ENCODE measurements at regions not wholly inside any gene's neighbourhood (a gene's known extent, or its start where the extent isn't known, plus 50 kb on each side); places are given as distances from the start of the nearest gene placed in this dataset.

GRCh38 chr17:63306855-63307254, 139.3 kb downstream of the CYB561 start:
- DNase-seq (ENCODE audit: low spot score) = no peak
- intact Hi-C loops (cut with DNase I) = no loop called here

- intact Hi-C loops (cut with DNase I) = no loop called here
- no peak for DNase-seq (ENCODE audit: low spot score)
Measured at GRCh38 chr17:63308272-63308671, 137.8 kb downstream of the CYB561 start.

GRCh38 chr17:63309021-63309420, 137.1 kb downstream of the CYB561 start:
- intact Hi-C loops (cut with DNase I) = no loop called here
- no peak for DNase-seq (ENCODE audit: low spot score)

- intact Hi-C loops (cut with DNase I) = no loop called here
- DNase-seq (ENCODE audit: low spot score) = no peak
Measured at GRCh38 chr17:63311416-63311937, 134.6 kb downstream of the CYB561 start.

GRCh38 chr17:63314761-63315160, 131.3 kb downstream of the CYB561 start:
- intact Hi-C loops (cut with DNase I) = no loop called here

GRCh38 chr17:63316100-63316499, 130.0 kb downstream of the CYB561 start:
- DNase-seq (ENCODE audit: low spot score) = no peak
- intact Hi-C loops (cut with DNase I) = no loop called here

More at GRCh38 chr17:63314761-63315160, 131.3 kb downstream of the CYB561 start:
- DNase-seq (ENCODE audit: low spot score) = no peak

- DNase-seq (ENCODE audit: low spot score) = no peak
- intact Hi-C loops (cut with DNase I) = no loop called here
Measured at GRCh38 chr17:63317166-63317840, 128.8 kb downstream of the CYB561 start.

- no peak for DNase-seq (ENCODE audit: low spot score)
- intact Hi-C loops (cut with DNase I) = no loop called here
Measured at GRCh38 chr17:63325808-63326207, 120.3 kb downstream of the CYB561 start.

GRCh38 chr17:63329876-63330275, 116.2 kb downstream of the CYB561 start:
- DNase-seq (ENCODE audit: low spot score) = no peak
- intact Hi-C loops (cut with DNase I) = no loop called here

- intact Hi-C loops (cut with DNase I) = no loop called here
- DNase-seq (ENCODE audit: low spot score) = no peak
Measured at GRCh38 chr17:63331301-63332061, 114.6 kb downstream of the CYB561 start.

- intact Hi-C loops (cut with DNase I) = no loop called here
- no peak for DNase-seq (ENCODE audit: low spot score)
Measured at GRCh38 chr17:63332286-63332685, 113.8 kb downstream of the CYB561 start.

GRCh38 chr17:63333869-63334268, 112.2 kb downstream of the CYB561 start:
- DNase-seq (ENCODE audit: low spot score) = no peak
- intact Hi-C loops (cut with DNase I) = no loop called here

- intact Hi-C loops (cut with DNase I) = no loop called here
Measured at GRCh38 chr17:63335831-63336230, 110.3 kb downstream of the CYB561 start.

GRCh38 chr17:63337579-63337978, 108.5 kb downstream of the CYB561 start:
- intact Hi-C loops (cut with DNase I) = no loop called here

More at GRCh38 chr17:63335831-63336230, 110.3 kb downstream of the CYB561 start:
- no peak for DNase-seq (ENCODE audit: low spot score)

GRCh38 chr17:63338272-63338671, 107.8 kb downstream of the CYB561 start:
- intact Hi-C loops (cut with DNase I) = no loop called here
- no peak for DNase-seq (ENCODE audit: low spot score)

More at GRCh38 chr17:63337579-63337978, 108.5 kb downstream of the CYB561 start:
- no peak for DNase-seq (ENCODE audit: low spot score)

GRCh38 chr17:63341276-63341675, 104.8 kb downstream of the CYB561 start:
- no peak for DNase-seq (ENCODE audit: low spot score)
- intact Hi-C loops (cut with DNase I) = no loop called here

GRCh38 chr17:63344383-63344782, 101.7 kb downstream of the CYB561 start:
- intact Hi-C loops (cut with DNase I) = no loop called here
- no peak for DNase-seq (ENCODE audit: low spot score)

- intact Hi-C loops (cut with DNase I) = no loop called here
Measured at GRCh38 chr17:63345611-63346010, 100.5 kb downstream of the CYB561 start.

GRCh38 chr17:63347475-63347874, 98.6 kb downstream of the CYB561 start:
- intact Hi-C loops (cut with DNase I) = no loop called here
- DNase-seq (ENCODE audit: low spot score) = no peak

More at GRCh38 chr17:63345611-63346010, 100.5 kb downstream of the CYB561 start:
- no peak for DNase-seq (ENCODE audit: low spot score)

GRCh38 chr17:63349478-63350000, 96.6 kb downstream of the CYB561 start:
- DNase-seq (ENCODE audit: low spot score) = no peak

GRCh38 chr17:63350364-63350763, 95.7 kb downstream of the CYB561 start:
- intact Hi-C loops (cut with DNase I) = no loop called here

More at GRCh38 chr17:63349478-63350000, 96.6 kb downstream of the CYB561 start:
- intact Hi-C loops (cut with DNase I) = no loop called here

More at GRCh38 chr17:63350364-63350763, 95.7 kb downstream of the CYB561 start:
- no peak for DNase-seq (ENCODE audit: low spot score)
